Activated CD4-positive, alpha-beta T cell treated with anti-CD3 and anti-CD28 coated beads, Interleukin-2, amount 50 U/mL, for 1 hour (primary cell): ENCODE measurements at regions not wholly inside any gene's neighbourhood (a gene's known extent, or its start where the extent isn't known, plus 50 kb on each side); places are given as distances from the start of the nearest gene placed in this dataset.
"Not testable (repeated sequence)": the region's sequence is repeated elsewhere in the genome, so short reads cannot be mapped to it uniquely, and the experiment has no call there.

Experiments
- DNase-seq: peaks from one replicate; pipeline ENCODE4 v3.0.0-alpha.2; 2020

DNA sequence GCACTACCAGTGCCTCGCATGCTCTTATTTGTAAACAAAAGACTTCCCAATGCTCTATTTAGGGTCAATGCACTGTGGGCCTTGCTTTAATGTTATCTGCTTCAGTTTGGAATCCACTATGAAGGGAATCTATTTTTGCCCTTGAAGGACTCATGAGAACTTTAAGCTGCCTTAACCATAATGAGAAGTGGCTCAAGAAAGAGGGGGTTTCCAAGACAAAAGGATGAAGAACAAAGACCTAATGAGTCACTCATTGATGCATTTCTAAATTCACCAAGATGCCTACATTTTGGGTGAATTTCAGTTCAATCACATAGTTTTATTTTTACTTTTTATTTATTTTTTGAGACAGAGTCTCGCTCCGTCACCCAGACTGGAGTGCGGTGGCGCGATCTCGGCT lies 228.2 kb downstream of the LY86 start:
- DNase-seq, result no peak

- no peak for DNase-seq
These were observed 229.6 kb downstream of the LY86 start for GRCh38 chr6:6818078-6818639.

DNA sequence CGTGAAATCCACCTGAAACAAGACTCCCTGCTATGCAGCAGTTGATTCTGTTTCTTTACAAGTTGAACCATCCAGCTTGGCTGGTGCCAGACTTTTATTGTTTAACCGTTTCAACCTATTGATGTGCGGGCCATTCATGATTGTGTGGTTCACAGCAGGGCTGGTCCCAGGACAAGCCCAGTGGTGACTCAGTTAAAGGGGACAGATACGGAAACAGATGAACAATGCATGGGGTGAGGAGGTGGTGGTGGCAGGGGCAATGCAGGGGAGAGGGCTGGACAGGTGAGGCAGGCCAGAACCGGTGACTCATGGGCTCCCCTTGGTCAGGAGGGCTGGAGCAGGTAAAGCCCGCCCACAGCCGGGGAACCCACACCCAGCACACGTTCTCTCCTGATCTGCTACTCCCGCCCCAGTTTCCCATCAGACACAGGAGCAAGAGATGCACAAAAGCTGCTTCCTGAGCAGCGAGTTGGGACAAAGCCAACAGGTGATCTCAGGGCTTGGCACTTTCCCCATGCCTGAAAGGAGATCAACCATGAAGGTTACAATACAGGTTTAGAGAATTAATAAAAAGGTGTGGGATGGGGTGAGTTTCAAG lies 232.2 kb downstream of the LY86 start:
- DNase-seq, result no peak

DNA sequence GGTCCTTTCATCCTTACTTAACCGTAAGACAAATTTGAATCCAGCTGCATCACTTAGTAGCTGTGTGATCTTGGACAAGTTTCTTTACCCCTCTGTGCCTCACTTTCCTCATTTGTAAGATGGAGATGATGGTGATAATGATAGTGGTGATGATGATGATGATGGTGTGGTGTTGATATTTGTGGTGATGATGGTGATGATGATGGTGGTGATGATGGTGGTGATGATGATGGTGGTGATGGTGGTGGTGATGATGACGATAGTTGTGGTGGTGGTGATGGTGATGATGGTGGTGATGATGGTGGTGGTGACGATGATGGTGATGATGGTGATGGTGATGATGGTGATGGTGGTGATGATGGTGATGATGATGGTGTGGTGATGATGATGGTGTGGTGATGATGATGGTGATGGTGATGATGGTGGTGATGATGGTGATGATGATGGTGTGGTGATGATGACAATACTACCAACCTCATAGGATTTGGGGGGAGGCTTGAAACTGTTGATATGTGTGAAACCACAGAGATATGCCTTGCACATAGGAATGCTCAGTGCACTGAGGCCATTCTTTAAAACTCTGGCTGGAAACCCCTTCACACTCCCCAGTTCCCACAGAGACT lies 233.2 kb downstream of the LY86 start:
- DNase-seq, result no peak

DNA sequence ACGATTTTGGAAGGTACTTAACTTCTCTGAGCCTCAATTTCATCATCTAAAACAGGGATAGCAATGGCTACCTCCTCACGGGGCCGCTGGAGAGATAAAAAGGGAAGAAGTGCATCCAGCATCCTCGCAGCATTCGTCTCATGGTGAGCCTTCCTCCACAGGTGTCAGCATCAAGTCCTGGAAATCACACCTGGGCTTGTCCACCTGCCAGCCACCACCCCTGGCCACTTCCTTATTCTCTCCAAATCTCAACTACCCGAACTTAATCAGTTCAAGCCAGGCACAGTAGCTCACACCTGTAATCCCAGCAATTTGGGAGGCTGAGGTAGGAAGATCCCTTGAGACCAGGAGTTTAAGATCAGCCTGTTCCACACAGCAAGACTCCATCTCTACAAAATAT lies 234.5 kb downstream of the LY86 start:
- no peak for DNase-seq

DNA sequence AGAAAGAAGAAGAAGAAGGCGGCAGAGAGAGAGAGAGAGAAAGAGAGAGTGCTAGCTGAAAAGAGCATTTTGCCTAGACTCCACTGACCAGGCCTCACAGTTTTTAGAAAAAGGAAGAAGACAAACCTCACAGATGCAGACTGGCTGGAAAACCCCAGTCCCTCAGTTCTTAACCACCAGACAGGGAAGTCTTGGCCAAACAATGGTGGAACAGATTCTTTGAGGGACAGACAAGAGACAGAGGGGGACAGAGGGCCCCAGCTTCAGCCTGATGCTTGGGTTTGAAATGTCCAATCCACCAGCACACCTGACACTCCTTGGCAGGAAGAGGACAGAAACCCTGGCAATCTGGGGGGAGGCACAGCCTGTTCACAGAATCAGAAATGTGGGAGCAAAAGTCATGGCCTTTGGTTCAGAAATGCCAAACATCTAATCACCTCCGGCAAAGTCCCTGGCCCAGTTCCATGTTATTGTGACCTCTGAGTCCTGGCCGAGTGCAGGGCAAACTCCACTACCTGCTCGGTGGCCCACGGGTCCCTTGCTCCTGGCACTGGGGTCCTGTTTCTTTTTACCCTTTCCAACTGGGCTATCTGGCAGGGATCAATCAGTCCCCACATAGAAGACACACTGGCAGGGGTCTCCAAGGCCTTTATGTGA lies 235.2 kb downstream of the LY86 start:
- no peak for DNase-seq

DNA sequence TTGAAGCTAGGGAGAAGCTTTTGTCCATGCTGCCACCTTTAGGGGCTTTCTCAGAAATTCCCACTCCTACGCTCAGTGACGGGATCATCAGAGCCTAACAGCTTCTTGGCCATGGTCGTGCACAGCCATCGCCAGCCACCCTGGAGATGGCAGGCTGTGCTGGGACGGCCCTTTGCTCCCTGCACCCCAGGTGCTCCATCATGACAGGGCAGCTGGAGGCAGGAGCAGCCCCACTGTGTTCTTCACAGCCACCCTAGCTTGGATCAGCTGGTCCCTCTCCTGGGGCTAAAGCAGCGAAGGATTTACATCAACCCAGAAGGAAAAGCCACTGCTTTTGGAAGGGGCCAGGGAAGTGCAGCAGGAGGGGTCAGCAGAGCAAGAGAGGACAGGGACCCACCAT lies 235.9 kb downstream of the LY86 start:
- DNase-seq, result no peak

DNA sequence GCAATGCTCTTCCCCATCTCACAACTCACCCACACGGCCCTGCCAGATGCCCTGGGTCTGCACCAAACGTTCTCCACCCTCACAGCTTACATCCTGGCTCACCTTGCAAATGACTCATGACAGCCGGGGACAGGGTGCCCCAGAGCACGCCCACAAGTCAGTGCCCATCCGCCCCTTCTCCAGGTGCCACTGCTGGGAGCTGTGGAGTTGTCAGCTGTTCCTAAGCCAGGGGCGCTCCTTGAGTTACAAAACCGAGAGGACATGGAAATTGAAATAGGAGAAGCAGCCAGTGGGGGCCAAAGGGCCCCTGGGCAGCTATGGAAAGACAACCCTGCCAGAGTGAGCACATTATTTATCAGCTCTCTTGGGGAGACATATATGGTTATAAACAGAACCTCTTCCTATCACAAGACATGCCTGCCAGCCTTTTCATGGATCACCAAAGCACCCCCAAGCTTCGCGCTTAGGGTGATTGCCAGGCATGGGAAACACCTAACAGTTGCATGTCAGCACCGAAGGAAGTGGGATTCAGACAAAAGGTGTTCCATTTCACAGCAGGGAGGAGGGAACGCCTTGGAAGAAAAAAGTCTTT lies 236.8 kb downstream of the LY86 start:
- no peak for DNase-seq

DNA sequence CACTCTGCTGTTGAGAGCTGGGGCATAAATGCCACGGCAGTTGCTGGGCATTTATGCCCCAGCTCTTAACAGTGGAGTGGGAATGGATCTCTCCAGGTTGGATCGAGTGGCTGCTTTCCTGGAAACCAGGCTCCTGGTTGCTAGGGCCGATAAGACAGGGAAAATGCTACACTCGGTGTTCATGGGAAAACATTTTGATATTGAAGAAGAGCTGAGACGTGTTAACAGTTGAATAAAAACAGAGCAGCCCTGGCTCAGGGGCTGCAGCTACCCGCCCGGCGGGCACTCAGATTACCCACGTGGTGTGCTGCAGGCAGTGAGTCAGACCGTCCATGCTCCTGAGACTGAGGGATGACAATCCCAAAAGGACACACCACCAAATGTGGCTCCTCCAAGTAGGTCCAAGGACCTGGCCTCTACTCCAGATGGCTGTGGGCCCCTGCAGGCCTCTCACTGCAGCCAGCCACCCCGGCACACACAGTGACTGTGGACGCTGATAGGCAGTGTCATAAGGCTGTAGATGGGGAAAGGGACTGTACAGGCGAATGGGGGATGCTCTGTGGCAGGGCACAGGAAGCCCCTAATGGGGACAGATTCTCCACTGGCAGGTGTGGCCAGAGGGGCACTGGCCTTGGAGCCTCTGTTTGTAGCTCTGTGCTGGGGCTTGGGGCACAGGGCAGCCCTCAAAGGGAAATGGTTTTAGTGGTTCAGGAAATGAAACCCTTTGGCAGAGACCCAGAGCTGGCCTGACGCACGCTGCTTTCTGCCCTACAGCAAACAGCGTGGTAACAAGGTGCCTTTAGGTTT lies 237.8 kb downstream of the LY86 start:
- no peak for DNase-seq

- DNase-seq, result no peak
These were observed 238.4 kb downstream of the LY86 start for GRCh38 chr6:6826961-6827360.

GRCh38 chr6:6829872-6830685 lies 241.6 kb downstream of the LY86 start:
- DNase-seq, result no peak

DNA sequence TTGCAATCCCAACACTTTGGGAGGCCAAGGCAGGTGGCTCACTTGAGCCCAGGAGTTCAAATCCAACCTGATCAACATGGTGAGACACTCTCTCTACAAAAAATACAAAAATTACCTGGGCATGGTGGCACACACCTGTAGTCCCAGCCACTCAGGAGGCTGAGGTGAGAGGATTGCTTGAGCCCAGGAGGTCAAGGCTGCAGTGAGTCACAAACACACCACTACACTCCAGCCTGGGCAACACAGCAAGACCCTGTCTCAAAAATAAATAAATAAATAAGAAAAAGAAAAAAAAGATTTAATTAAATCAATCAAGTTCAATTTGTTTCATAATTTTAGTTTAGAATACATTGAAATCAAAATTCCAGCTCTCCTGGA lies 242.2 kb downstream of the LY86 start:
- not testable (repeated sequence) for DNase-seq

DNA sequence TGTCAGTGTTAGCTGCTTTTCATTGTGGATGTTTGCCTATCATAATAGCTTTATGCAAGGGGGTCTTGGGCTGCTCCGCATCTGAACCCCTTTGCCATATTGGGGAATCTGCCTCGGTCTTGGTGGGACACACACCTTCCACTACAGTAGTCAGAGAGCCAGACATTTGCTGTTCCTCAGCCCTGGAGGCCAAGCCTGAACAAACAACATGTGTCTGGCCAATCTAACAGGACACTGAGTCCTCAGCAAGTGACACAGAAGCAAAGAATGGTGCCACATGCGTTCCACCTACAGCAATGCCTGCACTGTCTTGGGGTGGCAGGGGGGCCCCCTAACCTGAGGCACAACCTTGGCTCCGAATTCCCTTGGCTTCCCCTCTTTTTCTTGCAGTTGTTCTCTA lies 243.9 kb downstream of the LY86 start:
- DNase-seq, result no peak

GRCh38 chr6:6834356-6835222 lies 246.1 kb downstream of the LY86 start:
- DNase-seq, result no peak

DNA sequence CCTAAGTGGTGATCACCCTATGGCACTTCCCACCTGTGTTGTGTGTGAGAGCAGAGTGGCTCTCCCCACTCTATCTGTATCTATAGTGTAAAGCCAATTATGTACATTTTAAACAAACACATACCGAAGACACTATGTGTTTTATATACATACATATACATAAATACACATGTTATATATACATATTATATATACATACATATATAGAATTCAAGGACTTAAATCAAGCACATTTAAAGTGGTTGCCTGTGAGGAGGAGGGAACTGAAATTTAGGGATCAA lies 246.6 kb downstream of the LY86 start:
- DNase-seq, result no peak

DNA sequence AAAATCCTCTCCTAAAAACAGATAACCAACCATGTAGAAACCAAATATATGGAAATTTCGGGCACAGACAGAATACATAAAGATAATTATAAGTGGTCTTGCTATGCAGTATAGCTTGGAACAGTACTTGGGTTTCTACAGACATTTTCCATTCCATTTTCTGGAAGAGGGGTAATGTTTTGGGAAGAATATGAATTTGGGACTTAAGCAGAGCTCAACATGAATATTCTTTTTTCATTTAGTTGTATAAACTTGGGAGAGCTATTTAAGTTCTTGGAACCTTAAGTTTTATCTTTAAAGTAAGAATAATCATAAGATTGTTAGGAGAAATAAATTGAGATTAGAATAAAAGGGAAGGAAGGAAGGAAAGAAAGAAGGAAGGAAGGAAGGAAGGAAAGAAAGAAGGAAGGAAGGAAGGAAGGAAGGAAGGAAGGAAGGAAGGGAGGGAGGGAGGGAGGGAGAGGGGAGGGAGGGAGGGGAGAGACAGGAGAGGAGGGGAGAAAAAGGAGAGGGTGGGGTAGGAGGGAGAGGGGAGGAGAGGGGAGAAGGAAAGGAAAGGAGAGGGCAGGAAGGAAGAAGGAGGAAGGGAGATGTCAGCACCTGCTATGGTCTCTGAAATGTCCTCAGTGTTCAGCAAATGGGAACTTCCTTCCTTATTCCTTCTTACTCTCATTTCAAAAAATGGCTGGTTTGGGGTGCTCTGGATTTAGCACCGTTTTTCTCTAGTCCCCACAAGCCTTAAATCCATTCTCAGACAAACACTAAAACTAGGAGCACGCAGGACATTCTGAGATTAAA lies 248.3 kb downstream of the LY86 start:
- no peak for DNase-seq

DNA sequence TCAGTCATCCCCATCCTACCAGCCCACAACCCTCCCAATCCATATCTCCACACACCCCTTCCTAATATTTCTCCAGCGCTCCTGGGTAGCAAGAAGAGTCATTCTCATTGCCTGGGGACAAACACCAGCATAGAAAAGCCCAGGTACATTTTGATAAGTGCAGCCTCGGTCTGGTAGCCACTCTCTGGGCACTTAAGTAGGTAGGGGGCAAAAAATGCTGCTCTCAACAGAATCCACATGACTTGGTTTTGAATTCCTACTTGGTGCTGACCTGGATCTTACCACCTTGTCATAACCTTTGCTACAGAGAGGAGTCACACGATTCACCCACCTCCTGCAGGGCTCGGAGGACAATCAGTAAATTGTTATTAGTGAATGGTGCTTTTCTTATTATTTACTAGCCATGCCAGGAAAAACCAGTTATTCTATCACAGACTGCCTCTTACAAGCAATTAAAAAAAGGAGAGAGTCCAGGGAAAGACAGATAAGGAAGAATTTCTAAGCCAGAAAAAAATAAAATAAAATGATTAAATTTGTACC lies 249.1 kb downstream of the LY86 start:
- DNase-seq, result no peak

DNA sequence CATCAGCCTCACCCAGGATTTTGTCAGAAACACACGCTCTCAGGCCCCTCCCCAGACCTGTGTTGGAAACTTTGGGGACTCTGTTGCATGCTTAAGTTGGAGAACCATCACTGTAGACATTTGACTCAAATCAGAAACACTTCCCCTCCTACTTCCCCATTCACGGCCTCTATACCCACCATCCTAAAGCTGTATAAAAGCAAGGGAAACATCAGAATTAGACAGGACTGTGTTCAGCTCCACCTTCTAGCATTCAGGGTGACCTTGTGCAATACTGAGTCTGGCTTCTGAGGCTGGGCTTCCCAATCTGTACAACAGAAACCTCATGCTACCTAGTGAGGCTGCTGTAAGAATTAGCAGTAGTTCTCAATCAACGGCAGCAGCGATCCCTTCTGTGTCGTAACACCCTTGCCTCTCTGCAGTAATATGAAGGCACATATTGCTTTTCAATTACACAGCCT lies 252.3 kb downstream of the LY86 start:
- no peak for DNase-seq

DNA sequence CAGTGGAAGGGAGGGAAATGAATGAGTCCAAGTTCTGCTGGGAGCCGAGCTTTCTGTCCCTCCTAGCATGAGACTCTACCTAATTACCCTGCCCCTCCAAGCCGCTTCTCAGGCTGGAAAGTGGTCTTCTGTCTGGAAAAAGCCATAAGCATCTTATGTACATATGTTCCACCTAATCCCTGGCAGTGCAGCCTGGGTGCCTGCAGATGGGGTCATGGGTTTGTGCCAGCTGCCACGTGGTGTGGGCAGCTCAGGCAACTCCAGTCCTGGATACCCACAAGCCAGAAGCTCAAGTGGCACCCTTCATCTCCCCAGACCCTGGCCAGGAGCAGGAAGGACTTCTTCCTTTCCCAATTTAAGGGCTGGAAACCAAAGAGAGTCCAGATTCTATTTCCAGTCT lies 253.1 kb downstream of the LY86 start:
- no peak for DNase-seq

DNA sequence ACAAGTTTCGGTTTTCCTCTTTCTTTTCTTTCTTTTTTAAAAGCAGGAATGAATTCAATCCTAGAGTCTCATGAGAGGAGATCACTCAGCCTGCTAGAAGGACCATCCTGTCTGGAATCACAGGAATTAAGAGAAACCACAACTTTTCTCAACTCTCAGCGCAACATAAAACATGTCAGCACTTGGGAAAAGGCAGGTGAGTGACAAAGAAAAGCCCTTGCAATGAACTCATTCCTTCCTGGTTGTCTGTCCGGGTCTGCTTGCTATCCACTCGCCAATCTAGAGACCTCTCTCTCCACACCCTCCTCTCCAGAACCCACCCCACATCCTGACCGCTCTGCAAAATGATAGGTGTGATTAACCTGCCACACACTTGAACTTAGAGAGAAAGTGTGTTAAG lies 253.8 kb downstream of the LY86 start:
- no peak for DNase-seq
